Mesothelial cell of epicardium (in vitro differentiated cells): ENCODE measurements at regions not wholly inside any gene's neighbourhood (a gene's known extent, or its start where the extent isn't known, plus 50 kb on each side); places are given as distances from the start of the nearest gene placed in this dataset.

Experiments used
- DNase-seq, 2 experiments: peaks; one replicate each; pipeline ENCODE4 v3.0.0; 2021; ENCODE audit warnings: low spot score in 2 of 2; ENCODE audit not compliant: unreplicated experiment in 2 of 2
- H3K27ac Mint-ChIP-seq: 2 replicates; pipeline ENCODE4 v1.8.0; 2021; ENCODE audit warnings: mixed read lengths
- H3K27me3 Mint-ChIP-seq: 2 replicates; pipeline ENCODE4 v1.8.0; 2021; ENCODE audit warnings: low read depth, mixed read lengths
- H3K36me3 Mint-ChIP-seq: 2 replicates; pipeline ENCODE4 v1.8.0; 2021; ENCODE audit warnings: mixed read lengths
- H3K4me1 Mint-ChIP-seq: 2 replicates; pipeline ENCODE4 v1.8.0; 2021; ENCODE audit warnings: mixed read lengths
- H3K4me3 Mint-ChIP-seq: 2 replicates; pipeline ENCODE4 v1.8.0; 2021; ENCODE audit warnings: mild to moderate bottlenecking, moderate library complexity, mixed read lengths
- H3K9me3 Mint-ChIP-seq: 2 replicates; pipeline ENCODE4 v1.8.0; 2021; ENCODE audit warnings: mixed read lengths
- CTCF ChIP-seq: fragments of 200-600 bp; sonication (generic); IDR thresholded peaks from one replicate; pipeline ENCODE4 v1.5.0; 2021; ENCODE audit warnings: antibody characterized with exemption; ENCODE audit not compliant: unreplicated experiment

GRCh38 chr9:91150273-91150997 is 211.3 kb downstream of the AUH start:
- peaks cover 1% of the 10 kb centered on the region for H3K36me3 Mint-ChIP-seq
- H3K9me3 Mint-ChIP-seq: peaks cover 31% of the 10 kb centered on the region
- no peaks in the 10 kb centered on the region for H3K27me3 Mint-ChIP-seq
- no peak for TF ChIP-seq CTCF
- no peak for DNase-seq
- no peak overlapping the region for H3K27ac Mint-ChIP-seq
- H3K4me1 Mint-ChIP-seq: no peaks in the 10 kb centered on the region
- no peak overlapping the region for H3K4me3 Mint-ChIP-seq

- no peak for DNase-seq
- Mint-ChIP-seq H3K27ac (no peak overlapping the region), H3K4me3 (no peak overlapping the region), H3K4me1 (no peaks in the 10 kb centered on the region), H3K9me3 (peaks cover 31% of the 10 kb centered on the region), H3K36me3 (peaks cover 1% of the 10 kb centered on the region), H3K27me3 (no peaks in the 10 kb centered on the region)
- TF ChIP-seq CTCF: no peak
Measured at GRCh38 chr9:91150998-91151717, 210.6 kb downstream of the AUH start.

GRCh38 chr9:91151718-91152095 is 210.0 kb downstream of the AUH start:
- H3K27me3 Mint-ChIP-seq: no peaks in the 10 kb centered on the region
- H3K4me3 Mint-ChIP-seq: no peak overlapping the region
- H3K36me3 Mint-ChIP-seq: peaks cover 1% of the 10 kb centered on the region
- H3K9me3 Mint-ChIP-seq: peaks cover 31% of the 10 kb centered on the region
- no peak for DNase-seq
- no peaks in the 10 kb centered on the region for H3K4me1 Mint-ChIP-seq
- no peak for TF ChIP-seq CTCF
- H3K27ac Mint-ChIP-seq: no peak overlapping the region

- TF ChIP-seq CTCF: no peak
- peaks cover 23% of the 10 kb centered on the region for H3K9me3 Mint-ChIP-seq
- H3K4me3 Mint-ChIP-seq: no peak overlapping the region
- H3K4me1 Mint-ChIP-seq: no peaks in the 10 kb centered on the region
- no peak overlapping the region for H3K27ac Mint-ChIP-seq
- DNase-seq: no peak
- peaks cover 1% of the 10 kb centered on the region for H3K36me3 Mint-ChIP-seq
- no peaks in the 10 kb centered on the region for H3K27me3 Mint-ChIP-seq
Measured at GRCh38 chr9:91154686-91155085, 207.0 kb downstream of the AUH start.

- no peaks in the 10 kb centered on the region for H3K4me1 Mint-ChIP-seq
- H3K27ac Mint-ChIP-seq: no peak overlapping the region
- DNase-seq: no peak
- H3K4me3 Mint-ChIP-seq: no peak overlapping the region
- peaks cover 21% of the 10 kb centered on the region for H3K9me3 Mint-ChIP-seq
- TF ChIP-seq CTCF: no peak
- H3K27me3 Mint-ChIP-seq: no peaks in the 10 kb centered on the region
- H3K36me3 Mint-ChIP-seq: no peaks in the 10 kb centered on the region
Measured at GRCh38 chr9:91155181-91155580, 206.5 kb downstream of the AUH start.
